CD4-positive, CD25-positive, alpha-beta regulatory T cell (primary cell): ENCODE measurements at regions not wholly inside any gene's neighbourhood (a gene's known extent, or its start where the extent isn't known, plus 50 kb on each side); places are given as distances from the start of the nearest gene placed in this dataset.
A peak's percentile ranks its signal among the peaks of the same experiment; 100 is the strongest.

Experiments used
- ATAC-seq, 2 donors: fragments of 150-1000 bp; cut with Tn5 transposase; one replicate each; pipeline ENCODE4 v1.10.0; 2021; ENCODE audit warnings: low read depth in 2 of 2, moderate number of reproducible peaks in 2 of 2, moderate library complexity in 1 of 2
- DNase-seq, 3 donors: peaks; one replicate each; pipeline versions ENCODE4 v3.0.0 to v3.0.0-alpha.2; 2012 to 2022; ENCODE audit warnings: mixed read lengths in 1 of 3
- H3K27ac ChIP-seq: one replicate; pipeline ENCODE4 v1.7.0; 2013; ENCODE audit warnings: mild to moderate bottlenecking, low read length; ENCODE audit not compliant: insufficient read depth, poor library complexity, severe bottlenecking
- H3K27me3 ChIP-seq: one replicate; pipeline ENCODE4 v1.7.0; 2013; ENCODE audit warnings: low read length; ENCODE audit not compliant: control insufficient read depth, insufficient read depth
- H3K36me3 ChIP-seq: one replicate; pipeline ENCODE4 v1.7.0; 2013; ENCODE audit warnings: mild to moderate bottlenecking, low read length, moderate library complexity; ENCODE audit not compliant: control insufficient read depth, insufficient read depth
- H3K4me1 ChIP-seq: 2 replicates; pipeline ENCODE4 v1.7.0; 2013; ENCODE audit warnings: mild to moderate bottlenecking, low read length; ENCODE audit not compliant: insufficient read depth, control insufficient read depth, poor library complexity, severe bottlenecking
- H3K4me3 ChIP-seq: one replicate; pipeline ENCODE4 v1.7.0; 2013; ENCODE audit warnings: low read depth, mild to moderate bottlenecking, low read length, moderate library complexity
- H3K9me3 ChIP-seq, 2 experiments: 1 replicate in 1 of 2; 2 replicates in 1 of 2; pipeline ENCODE4 v1.7.0; 2013; ENCODE audit warnings: low read length in 2 of 2, mild to moderate bottlenecking in 1 of 2, moderate library complexity in 1 of 2; ENCODE audit not compliant: control insufficient read depth in 2 of 2
- H3K27ac Mint-ChIP-seq, 3 donors: one replicate each; pipeline ENCODE4 v1.8.0; 2020 to 2022; ENCODE audit warnings: mild to moderate bottlenecking in 3 of 3, mixed read lengths in 3 of 3, moderate library complexity in 2 of 3
- H3K27me3 Mint-ChIP-seq: one replicate; pipeline ENCODE4 v1.8.0; 2022; ENCODE audit warnings: mild to moderate bottlenecking, mixed read lengths
- H3K36me3 Mint-ChIP-seq: one replicate; pipeline ENCODE4 v1.8.0; 2020; ENCODE audit warnings: mixed read lengths
- H3K4me1 Mint-ChIP-seq, 4 donors: one replicate each; pipeline ENCODE4 v1.8.0; 2020 to 2022; ENCODE audit warnings: mixed read lengths in 4 of 4, mild to moderate bottlenecking in 1 of 4
- H3K4me3 Mint-ChIP-seq, 4 donors: one replicate each; pipeline ENCODE4 v1.8.0; 2020 to 2022; ENCODE audit warnings: mild to moderate bottlenecking in 4 of 4, mixed read lengths in 4 of 4, moderate library complexity in 3 of 4
- H3K9me3 Mint-ChIP-seq, 7 donors: one replicate each; pipeline ENCODE4 v1.8.0; 2020 to 2022; ENCODE audit warnings: mixed read lengths in 7 of 7, mild to moderate bottlenecking in 3 of 7, moderate library complexity in 2 of 7

DNA sequence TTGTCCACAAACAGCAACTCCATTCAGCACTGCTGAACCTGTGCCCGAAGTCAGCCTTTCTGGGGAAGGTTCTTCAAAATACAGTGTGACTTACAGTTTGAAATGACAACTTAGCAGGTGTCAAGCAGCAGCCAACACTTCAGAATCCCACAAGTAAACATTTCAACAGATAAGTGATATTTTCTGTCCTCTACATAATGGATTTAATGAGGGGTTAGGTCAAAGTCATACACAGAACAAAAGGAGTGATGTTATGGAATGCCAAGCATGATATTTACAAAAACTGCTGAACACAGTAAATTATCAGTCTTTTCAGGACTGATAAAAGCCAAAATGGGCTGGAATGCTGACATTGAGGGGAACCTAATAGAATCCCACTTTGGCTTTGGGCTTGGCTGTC lies 77.6 kb upstream of the JAZF1 start:
- Mint-ChIP-seq H3K27ac (no peak overlapping the region), H3K4me3 (no peak overlapping the region), H3K4me1 (no peaks in the 10 kb centered on the region), H3K9me3 (peaks cover 0 to 3% (median 0%) of the 10 kb centered on the region in 7 donors), H3K27me3 (peaks cover 42% of the 10 kb centered on the region), H3K36me3 (no peaks in the 10 kb centered on the region)
- no peaks in the 10 kb centered on the region for H3K4me1 ChIP-seq
- no peaks in the 10 kb centered on the region for H3K9me3 ChIP-seq
- no peak for ATAC-seq
- no peak for DNase-seq
- no peaks in the 10 kb centered on the region for H3K36me3 ChIP-seq
- no peak overlapping the region for H3K4me3 ChIP-seq
- no peak overlapping the region for H3K27ac ChIP-seq
- H3K27me3 ChIP-seq, result peaks cover 14% of the 10 kb centered on the region

DNA sequence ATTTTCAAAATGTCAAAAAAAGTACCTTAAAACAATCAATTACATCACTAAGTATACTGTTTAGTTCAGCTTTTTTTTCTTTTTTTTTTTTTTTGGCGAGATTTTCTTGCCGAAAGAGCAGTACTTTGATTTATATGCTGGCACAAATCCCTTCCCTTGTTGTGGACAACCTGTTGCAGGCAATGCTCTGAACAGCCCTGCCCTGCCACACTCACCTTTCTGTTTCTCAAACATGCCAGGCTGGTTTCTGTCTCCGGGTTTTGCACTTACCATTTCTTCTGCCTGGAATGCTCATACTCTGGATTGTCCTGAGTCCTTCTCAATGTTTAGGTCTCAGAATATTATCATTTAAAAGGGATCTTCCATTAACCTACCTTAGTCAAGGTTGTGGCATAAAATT lies 80.4 kb upstream of the JAZF1 start:
- no peaks in the 10 kb centered on the region for H3K4me1 ChIP-seq
- no peaks in the 10 kb centered on the region for H3K36me3 Mint-ChIP-seq

DNA sequence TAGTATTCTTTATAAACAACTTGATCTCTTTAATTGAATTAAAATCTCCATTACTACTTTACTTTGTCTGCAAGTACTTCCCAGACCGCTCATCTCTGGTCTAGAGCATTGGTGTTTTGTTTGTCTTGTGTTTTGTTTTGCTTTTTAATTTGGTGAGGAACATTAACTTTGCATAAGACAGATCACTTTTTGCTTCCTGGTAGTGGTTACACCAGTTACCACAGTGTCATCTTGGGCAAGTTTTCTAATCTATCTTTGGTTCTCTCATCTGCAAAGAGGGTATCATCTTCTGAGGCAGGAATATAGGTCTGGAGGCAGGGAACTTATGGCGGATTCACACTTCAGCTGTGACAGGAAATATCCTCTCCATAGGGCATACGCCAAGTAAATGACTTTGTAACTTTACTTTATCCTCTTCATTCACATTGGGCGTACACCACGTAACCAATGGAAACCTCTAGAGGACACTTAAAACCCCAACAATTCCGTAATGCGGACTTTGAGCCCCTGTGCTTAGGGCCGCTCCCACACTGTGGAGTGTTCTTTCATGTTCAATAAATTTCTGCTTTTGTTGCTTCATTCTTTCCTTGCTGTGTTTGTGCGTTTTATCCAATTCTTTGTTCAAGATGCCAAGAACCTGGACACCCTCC lies 83.2 kb upstream of the JAZF1 start:
- no peaks in the 10 kb centered on the region for H3K9me3 ChIP-seq
- no peaks in the 10 kb centered on the region for H3K36me3 Mint-ChIP-seq
- H3K36me3 ChIP-seq, result no peaks in the 10 kb centered on the region
- H3K27me3 ChIP-seq, result peaks cover 8% of the 10 kb centered on the region
- H3K4me1 ChIP-seq, result no peaks in the 10 kb centered on the region
- H3K27ac Mint-ChIP-seq, result no peak overlapping the region
- H3K9me3 Mint-ChIP-seq, result no peaks in the 10 kb centered on the region
- no peak for DNase-seq
- no peak for ATAC-seq
- H3K4me3 Mint-ChIP-seq, result no peak overlapping the region
- no peak overlapping the region for H3K4me3 ChIP-seq
- no peak overlapping the region for H3K27ac ChIP-seq
- H3K27me3 Mint-ChIP-seq, result peaks cover 44% of the 10 kb centered on the region
- no peaks in the 10 kb centered on the region for H3K4me1 Mint-ChIP-seq

More for the DNA sequence above, 80.4 kb upstream of the JAZF1 start:
- Histone ChIP-seq H3K27ac (no peak overlapping the region), H3K27me3 (peaks cover 14% of the 10 kb centered on the region), H3K4me3 (no peak overlapping the region), H3K36me3 (no peaks in the 10 kb centered on the region), H3K9me3 (no peaks in the 10 kb centered on the region)
- Mint-ChIP-seq H3K9me3 (peaks cover 0 to 2% (median 0%) of the 10 kb centered on the region in 7 donors), H3K27me3 (peaks cover 39% of the 10 kb centered on the region), H3K27ac (no peak overlapping the region), H3K4me3 (no peak overlapping the region), H3K4me1 (no peaks in the 10 kb centered on the region)
- no peak for ATAC-seq
- no peak for DNase-seq

DNA sequence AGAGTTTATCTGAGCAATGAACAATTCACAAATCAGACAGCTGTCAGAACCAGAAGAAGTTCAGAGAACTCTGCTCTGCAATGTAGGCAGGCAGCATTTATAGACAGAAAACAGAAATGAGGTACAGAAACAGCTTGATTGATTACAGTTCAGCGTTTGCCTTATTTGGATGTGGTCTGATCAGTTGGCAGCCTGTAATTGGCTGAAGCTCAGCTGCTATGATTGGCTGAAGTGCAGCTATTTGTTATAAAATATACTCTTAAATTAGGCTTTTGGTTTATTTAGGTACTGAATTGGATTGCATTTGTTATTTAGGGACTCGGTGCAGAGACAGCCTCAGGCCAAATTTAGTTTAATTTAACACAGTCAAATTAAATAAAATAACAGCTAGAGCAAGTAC lies 85.8 kb upstream of the JAZF1 start:
- Histone ChIP-seq H3K9me3 (no peaks in the 10 kb centered on the region), H3K4me3 (no peak overlapping the region), H3K27me3 (peaks cover 2% of the 10 kb centered on the region), H3K36me3 (no peaks in the 10 kb centered on the region), H3K27ac (no peak overlapping the region), H3K4me1 (no peaks in the 10 kb centered on the region)
- DNase-seq (no peak), ATAC-seq (no peak)
- peaks cover 41% of the 10 kb centered on the region for H3K27me3 Mint-ChIP-seq
- peaks cover 0 to 9% (median 0%) of the 10 kb centered on the region in 7 donors for H3K9me3 Mint-ChIP-seq
- H3K4me3 Mint-ChIP-seq, result no peak overlapping the region
- no peak overlapping the region for H3K27ac Mint-ChIP-seq
- H3K36me3 Mint-ChIP-seq, result no peaks in the 10 kb centered on the region
- no peaks in the 10 kb centered on the region for H3K4me1 Mint-ChIP-seq

DNA sequence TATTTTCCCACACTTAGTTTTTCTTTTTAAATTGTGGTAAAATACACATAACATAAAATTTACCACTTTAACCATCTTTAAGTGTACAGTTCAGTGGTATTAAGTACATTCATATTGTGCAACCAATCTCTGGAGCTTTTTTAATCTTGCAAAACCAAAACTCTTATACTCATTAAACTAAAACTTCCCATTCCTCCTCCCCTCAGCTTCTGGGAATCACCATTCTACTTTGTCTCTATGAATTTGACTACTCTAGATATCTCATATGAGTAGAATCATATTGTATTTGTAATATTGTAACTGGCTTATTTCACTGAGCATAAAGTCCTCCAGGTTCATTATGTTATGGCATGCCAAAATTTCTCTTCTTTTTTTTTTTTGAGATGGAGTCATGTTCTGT lies 86.4 kb upstream of the JAZF1 start:
- no peaks in the 10 kb centered on the region for H3K36me3 Mint-ChIP-seq

DNA sequence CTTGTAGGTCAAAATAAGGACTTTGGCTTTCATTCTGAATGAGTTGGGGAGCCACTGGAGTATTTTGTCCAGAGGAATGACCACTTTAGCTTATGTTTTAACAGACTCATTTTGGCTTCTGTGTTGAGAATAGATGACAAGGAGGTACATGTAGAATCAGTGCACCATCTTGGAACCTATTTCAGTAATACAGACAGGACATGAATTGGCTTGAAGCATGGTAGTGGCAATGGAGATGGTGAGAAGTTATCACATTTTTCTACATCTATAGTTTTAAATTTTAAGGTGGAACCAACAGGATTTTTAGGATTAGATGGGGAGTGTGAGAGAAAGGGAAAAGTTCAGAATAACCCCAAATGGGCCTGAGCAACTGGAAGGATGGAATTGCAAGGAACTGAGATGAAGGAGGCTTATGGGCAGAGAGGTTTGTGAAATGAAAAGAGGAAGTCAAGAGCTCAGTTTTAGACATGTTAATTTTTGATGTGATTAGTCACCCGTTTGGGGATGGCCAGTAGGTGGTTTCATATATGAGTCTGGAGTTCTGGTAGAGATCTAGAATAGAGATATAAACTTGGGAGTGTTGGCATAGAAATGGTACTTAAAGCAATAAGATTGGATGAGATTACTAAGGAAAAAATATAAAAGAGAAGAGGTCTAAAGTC lies 89.2 kb upstream of the JAZF1 start:
- H3K4me3 ChIP-seq, result no peak overlapping the region
- no peaks in the 10 kb centered on the region for H3K9me3 ChIP-seq
- Mint-ChIP-seq H3K27me3 (peaks cover 53% of the 10 kb centered on the region), H3K36me3 (no peaks in the 10 kb centered on the region), H3K4me3 (no peak overlapping the region), H3K4me1 (peaks cover 0 to 5% (median 2%) of the 10 kb centered on the region in 4 donors), H3K27ac (no peak overlapping the region), H3K9me3 (peaks cover 0 to 9% (median 4%) of the 10 kb centered on the region in 7 donors)
- no peak overlapping the region for H3K27ac ChIP-seq
- no peaks in the 10 kb centered on the region for H3K4me1 ChIP-seq
- no peak for DNase-seq
- H3K36me3 ChIP-seq, result no peaks in the 10 kb centered on the region
- H3K27me3 ChIP-seq, result peaks cover 2% of the 10 kb centered on the region
- ATAC-seq, result no peak

More for the DNA sequence above, 86.4 kb upstream of the JAZF1 start:
- DNase-seq (no peak), ATAC-seq (no peak)
- no peaks in the 10 kb centered on the region for H3K9me3 ChIP-seq
- peaks cover 2% of the 10 kb centered on the region for H3K27me3 ChIP-seq
- no peak overlapping the region for H3K4me3 Mint-ChIP-seq
- peaks cover 0 to 9% (median 0%) of the 10 kb centered on the region in 7 donors for H3K9me3 Mint-ChIP-seq
- no peaks in the 10 kb centered on the region for H3K4me1 ChIP-seq
- H3K27me3 Mint-ChIP-seq, result peaks cover 44% of the 10 kb centered on the region
- no peak overlapping the region for H3K27ac Mint-ChIP-seq
- no peaks in the 10 kb centered on the region for H3K36me3 ChIP-seq
- H3K4me1 Mint-ChIP-seq, result no peaks in the 10 kb centered on the region
- no peak overlapping the region for H3K27ac ChIP-seq
- H3K4me3 ChIP-seq, result no peak overlapping the region

GRCh38 chr7:28270536-28270935 lies 89.9 kb upstream of the JAZF1 start:
- peaks cover 53% of the 10 kb centered on the region for H3K27me3 Mint-ChIP-seq
- Histone ChIP-seq H3K4me1 (no peaks in the 10 kb centered on the region), H3K27ac (no peak overlapping the region), H3K9me3 (no peaks in the 10 kb centered on the region), H3K4me3 (no peak overlapping the region), H3K27me3 (peaks cover 2% of the 10 kb centered on the region), H3K36me3 (no peaks in the 10 kb centered on the region)
- peaks cover 0 to 9% (median 4%) of the 10 kb centered on the region in 7 donors for H3K9me3 Mint-ChIP-seq
- DNase-seq (no peak), ATAC-seq (no peak)
- H3K36me3 Mint-ChIP-seq, result no peaks in the 10 kb centered on the region
- H3K27ac Mint-ChIP-seq, result no peak overlapping the region
- peaks cover 0 to 5% (median 2%) of the 10 kb centered on the region in 4 donors for H3K4me1 Mint-ChIP-seq
- H3K4me3 Mint-ChIP-seq, result no peak overlapping the region

DNA sequence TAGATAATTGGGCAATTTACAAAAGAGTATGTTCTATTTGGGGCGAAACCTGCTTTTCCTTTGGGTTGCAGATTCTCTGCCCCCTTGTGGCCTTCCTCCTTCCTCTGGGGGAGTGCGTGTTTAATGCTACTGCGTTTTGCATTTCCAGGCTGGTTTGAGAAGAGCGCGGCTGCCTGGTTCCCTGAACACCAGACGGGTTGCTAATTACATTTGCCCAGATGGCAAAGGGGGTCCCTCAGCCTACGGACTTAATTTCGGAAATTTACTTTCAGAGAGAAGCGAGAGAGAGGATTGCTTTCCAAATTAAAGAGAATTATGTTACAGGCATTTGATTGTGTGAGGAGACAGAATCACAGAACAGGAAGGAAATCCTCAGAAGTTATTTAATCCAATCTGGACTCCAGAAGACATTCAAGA lies 91.9 kb upstream of the JAZF1 start:
- Histone ChIP-seq H3K27me3 (peaks cover 6% of the 10 kb centered on the region), H3K9me3 (no peaks in the 10 kb centered on the region), H3K36me3 (no peaks in the 10 kb centered on the region), H3K4me1 (no peaks in the 10 kb centered on the region), H3K27ac (no peak overlapping the region), H3K4me3 (no peak overlapping the region)
- Mint-ChIP-seq H3K27ac (no peak overlapping the region), H3K36me3 (no peaks in the 10 kb centered on the region), H3K4me3 (no peak overlapping the region), H3K9me3 (peaks cover 0 to 9% (median 4%) of the 10 kb centered on the region in 7 donors), H3K27me3 (peaks cover 50% of the 10 kb centered on the region), H3K4me1 (peaks cover 0 to 5% (median 2%) of the 10 kb centered on the region in 4 donors)
- DNase-seq (peak in 2 of 3 donors; percentile 20 to 28), ATAC-seq (no peak)
